ENCODE measurements at regions not wholly inside any gene's neighbourhood (a gene's known extent, or its start where the extent isn't known, plus 50 kb on each side); places are given as distances from the start of the nearest gene placed in this dataset.

DNA sequence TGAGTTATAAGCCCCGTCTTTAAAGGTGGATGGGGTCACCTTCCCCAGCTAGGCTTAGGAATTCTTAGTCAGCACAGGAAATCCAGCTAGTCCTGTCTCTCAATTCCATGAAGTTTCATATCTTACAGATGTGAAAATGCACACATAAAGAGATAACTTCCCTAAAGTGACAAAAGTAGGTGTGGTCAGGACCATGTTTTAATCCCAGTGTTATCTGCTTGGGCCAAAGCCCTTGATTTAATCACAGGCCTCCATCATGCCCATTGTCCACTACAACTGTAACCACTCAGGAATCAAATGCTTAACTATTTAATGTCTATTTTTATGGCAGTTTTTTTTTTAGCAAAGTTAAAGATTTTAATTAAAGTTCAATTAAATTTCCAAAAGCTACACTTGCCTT is 194.4 kb upstream of the BTG1 start:
- no peak overlapping the region for H3K27ac Mint-ChIP-seq
- TF ChIP-seq, protein P1, sequence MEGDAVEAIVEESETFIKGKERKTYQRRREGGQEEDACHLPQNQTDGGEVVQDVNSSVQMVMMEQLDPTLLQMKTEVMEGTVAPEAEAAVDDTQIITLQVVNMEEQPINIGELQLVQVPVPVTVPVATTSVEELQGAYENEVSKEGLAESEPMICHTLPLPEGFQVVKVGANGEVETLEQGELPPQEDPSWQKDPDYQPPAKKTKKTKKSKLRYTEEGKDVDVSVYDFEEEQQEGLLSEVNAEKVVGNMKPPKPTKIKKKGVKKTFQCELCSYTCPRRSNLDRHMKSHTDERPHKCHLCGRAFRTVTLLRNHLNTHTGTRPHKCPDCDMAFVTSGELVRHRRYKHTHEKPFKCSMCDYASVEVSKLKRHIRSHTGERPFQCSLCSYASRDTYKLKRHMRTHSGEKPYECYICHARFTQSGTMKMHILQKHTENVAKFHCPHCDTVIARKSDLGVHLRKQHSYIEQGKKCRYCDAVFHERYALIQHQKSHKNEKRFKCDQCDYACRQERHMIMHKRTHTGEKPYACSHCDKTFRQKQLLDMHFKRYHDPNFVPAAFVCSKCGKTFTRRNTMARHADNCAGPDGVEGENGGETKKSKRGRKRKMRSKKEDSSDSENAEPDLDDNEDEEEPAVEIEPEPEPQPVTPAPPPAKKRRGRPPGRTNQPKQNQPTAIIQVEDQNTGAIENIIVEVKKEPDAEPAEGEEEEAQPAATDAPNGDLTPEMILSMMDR (IDR thresholded peaks at IDR 0.05), result no peak
- H3K36me3 Mint-ChIP-seq (ENCODE audit: low read depth), result no peaks in the 10 kb centered on the region
- H3K9me3 Mint-ChIP-seq, result no peaks in the 10 kb centered on the region
- H3K4me1 Mint-ChIP-seq (ENCODE audit: low read depth), result no peaks in the 10 kb centered on the region
- DNase-seq, result no peak
- no peaks in the 10 kb centered on the region for H3K27me3 Mint-ChIP-seq (ENCODE audit: insufficient read depth)
- H3K4me3 Mint-ChIP-seq, result no peak overlapping the region

DNA sequence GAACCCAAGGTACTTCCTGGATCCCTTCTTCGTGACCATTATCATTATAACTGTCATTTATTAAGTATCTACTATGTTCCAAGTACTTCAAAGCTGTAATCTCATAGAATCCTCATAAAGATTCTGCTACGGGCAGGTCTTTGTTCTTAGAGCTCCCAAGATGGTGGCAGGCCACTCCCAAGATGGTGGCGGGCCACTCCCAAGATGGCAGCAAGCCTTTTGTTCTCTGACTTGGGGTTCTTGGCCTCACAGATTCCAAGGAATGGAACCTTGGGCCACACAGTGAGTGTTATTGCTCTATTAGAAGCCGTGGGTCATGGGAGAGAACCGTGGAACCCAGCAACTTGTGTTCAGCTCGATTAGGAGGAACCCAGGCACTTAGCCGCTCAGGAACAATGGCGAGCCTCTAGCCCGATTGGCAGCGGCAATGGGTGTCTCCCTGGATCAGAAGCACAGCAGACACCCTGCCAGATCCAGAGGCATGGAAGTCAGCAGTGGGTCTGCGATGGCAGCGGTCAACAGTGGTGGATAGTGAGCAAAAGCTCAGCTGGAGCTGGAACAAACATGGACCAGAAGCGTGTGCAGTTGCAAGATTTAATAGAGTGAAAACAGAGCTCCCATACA is 193.7 kb upstream of the BTG1 start:
- H3K36me3 Mint-ChIP-seq (ENCODE audit: low read depth), result no peaks in the 10 kb centered on the region
- H3K4me3 Mint-ChIP-seq, result no peak overlapping the region
- DNase-seq, result no peak
- H3K27ac Mint-ChIP-seq, result no peak overlapping the region
- 0 out of 2 replicates have a peak, but pooled peaks cover 2% of the 10 kb centered on the region for H3K27me3 Mint-ChIP-seq (ENCODE audit: insufficient read depth)
- H3K9me3 Mint-ChIP-seq, result no peaks in the 10 kb centered on the region
- TF ChIP-seq, protein P1 (IDR thresholded peaks at IDR 0.05), result no peak
- no peaks in the 10 kb centered on the region for H3K4me1 Mint-ChIP-seq (ENCODE audit: low read depth)

DNA sequence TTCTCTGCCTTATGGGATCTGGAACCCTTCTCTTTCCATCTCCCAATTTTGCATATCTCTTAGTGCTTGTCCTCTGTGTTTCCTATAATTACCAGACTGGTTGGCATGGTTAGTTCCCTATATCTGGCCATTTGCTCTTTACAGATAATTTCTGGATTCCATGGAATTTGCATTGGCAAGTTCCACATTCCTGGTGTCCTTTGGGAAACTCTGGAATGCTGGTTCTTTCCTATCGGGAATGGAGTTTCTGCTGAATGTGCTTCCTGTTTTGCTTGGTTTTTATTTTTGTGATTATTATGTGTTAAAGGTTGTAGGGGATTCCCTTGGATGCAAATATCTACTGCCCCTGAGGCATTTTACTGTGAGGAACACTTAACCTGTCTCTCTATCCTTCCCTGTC is 193.0 kb upstream of the BTG1 start:
- Mint-ChIP-seq H3K27ac (no peak overlapping the region), H3K4me3 (no peak overlapping the region), H3K4me1 (ENCODE audit: low read depth) (no peaks in the 10 kb centered on the region), H3K36me3 (ENCODE audit: low read depth) (no peaks in the 10 kb centered on the region), H3K27me3 (ENCODE audit: insufficient read depth) (0 out of 2 replicates have a peak, but pooled peaks cover 2% of the 10 kb centered on the region), H3K9me3 (no peaks in the 10 kb centered on the region)
- TF ChIP-seq, protein P1 (IDR thresholded peaks at IDR 0.05), result no peak
- no peak for DNase-seq

DNA sequence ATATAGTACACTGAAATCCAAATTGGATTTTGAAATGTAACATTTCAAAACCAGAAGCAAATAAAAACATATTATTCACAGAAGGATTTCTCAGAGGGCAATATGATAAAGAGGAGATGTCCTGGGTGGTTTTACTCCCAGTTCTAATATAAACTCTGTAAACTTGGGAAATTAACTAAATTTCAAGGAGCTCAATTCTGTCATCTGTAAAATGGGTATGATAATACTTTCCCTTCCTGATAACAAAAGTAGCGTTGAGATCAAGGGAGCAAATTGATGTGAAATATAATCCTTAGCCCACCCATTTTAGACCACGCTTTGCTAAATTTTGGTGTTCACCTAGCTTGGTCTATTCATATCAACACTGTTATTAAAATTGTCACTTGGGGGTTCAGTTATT is 192.5 kb upstream of the BTG1 start:
- Mint-ChIP-seq H3K4me1 (ENCODE audit: low read depth) (no peaks in the 10 kb centered on the region), H3K27me3 (ENCODE audit: insufficient read depth) (0 out of 2 replicates have a peak, but pooled peaks cover 2% of the 10 kb centered on the region), H3K27ac (no peak overlapping the region), H3K9me3 (no peaks in the 10 kb centered on the region), H3K36me3 (ENCODE audit: low read depth) (no peaks in the 10 kb centered on the region), H3K4me3 (no peak overlapping the region)
- DNase-seq, result no peak
- TF ChIP-seq, protein P1 (IDR thresholded peaks at IDR 0.05), result no peak

DNA sequence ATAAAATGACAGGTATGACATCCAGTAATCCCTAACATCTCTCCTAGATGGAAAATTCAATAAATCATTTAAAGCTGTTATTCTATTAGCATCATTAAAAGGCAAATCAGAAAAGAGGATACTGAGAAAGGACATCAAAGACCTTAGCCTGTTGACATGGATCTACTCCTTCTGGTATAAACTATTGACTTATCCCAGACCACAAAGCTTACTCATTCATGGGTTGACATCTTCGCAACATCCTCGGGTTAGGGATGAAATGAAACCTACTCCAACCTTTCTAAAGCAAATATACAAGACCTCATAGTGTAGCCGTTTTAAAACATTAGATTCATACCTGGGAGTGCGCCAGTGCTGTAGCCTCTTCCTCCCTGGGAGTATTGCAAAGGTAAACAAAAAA is 191.5 kb upstream of the BTG1 start:
- Mint-ChIP-seq H3K27ac (no peak overlapping the region), H3K27me3 (ENCODE audit: insufficient read depth) (0 out of 2 replicates have a peak, but pooled peaks cover 2% of the 10 kb centered on the region), H3K9me3 (no peaks in the 10 kb centered on the region), H3K4me1 (ENCODE audit: low read depth) (no peaks in the 10 kb centered on the region), H3K36me3 (ENCODE audit: low read depth) (no peaks in the 10 kb centered on the region), H3K4me3 (no peak overlapping the region)
- TF ChIP-seq, protein P1 (IDR thresholded peaks at IDR 0.05), result no peak
- DNase-seq, result no peak

Data from HFFc6 (cell line).